ENCODE measurements at regions not wholly inside any gene's neighbourhood (a gene's known extent, or its start where the extent isn't known, plus 50 kb on each side); places are given as distances from the start of the nearest gene placed in this dataset.

- no peak for TF ChIP-seq ZNF462 (CRISPR knock-in tag; IDR thresholded peaks at IDR 0.05)
Measured at GRCh38 chr5:2492476-2492875, 259.0 kb downstream of the IRX2 start (continued).

GRCh38 chr5:2491846-2492245, 259.6 kb downstream of the IRX2 start:
- Mint-ChIP-seq H3K9me3 (peaks cover 18% of the 10 kb centered on the region), H3K4me1 (no peaks in the 10 kb centered on the region), H3K27ac (no peak overlapping the region), H3K4me3 (no peak overlapping the region), H3K36me3 (ENCODE audit: low read depth) (peaks cover 3% of the 10 kb centered on the region; the same call in 1 of the 3 replicates), H3K27me3 (ENCODE audit: insufficient read depth, low read depth, poor library complexity) (no peaks in the 10 kb centered on the region)
- no peak for ATAC-seq
- H3K9me2 ChIP-seq (ENCODE audit: insufficient read depth), result no peaks in the 10 kb centered on the region
- no peaks in the 10 kb centered on the region for H3K36me3 ChIP-seq (ENCODE audit: insufficient read depth)
- no peak overlapping the region for H3K4me3 ChIP-seq
- H3K79me2 ChIP-seq (replicated peaks; ENCODE audit: insufficient read depth), result no peaks in the 10 kb centered on the region
- H2AFZ ChIP-seq, result no peak overlapping the region
- H3K4me2 ChIP-seq, result no peak overlapping the region
- no peak for DNase-seq (ENCODE audit: low spot score)
- H3K4me1 ChIP-seq (ENCODE audit: insufficient read depth), result no peaks in the 10 kb centered on the region
- no peaks in the 10 kb centered on the region for H3F3A ChIP-seq (replicated peaks; ENCODE audit: low read depth)
- no peaks in the 10 kb centered on the region for H4K20me1 ChIP-seq (replicated peaks; ENCODE audit: insufficient read depth)
- H3K27ac ChIP-seq (ENCODE audit: low read depth), result no peak overlapping the region
- H3K27me3 ChIP-seq (ENCODE audit: insufficient read depth), result no peaks in the 10 kb centered on the region
- no peak for TF ChIP-seq STAT1 (IDR thresholded peaks at IDR 0.05; ENCODE audit: unreplicated experiment)
- TF ChIP-seq EZH2phosphoT487 (IDR thresholded peaks at IDR 0.05; ENCODE audit: unreplicated experiment), result no peak
- no peak for TF ChIP-seq REST (IDR thresholded peaks at IDR 0.05; ENCODE audit: unreplicated experiment)
- TF ChIP-seq NANOG (IDR thresholded peaks at IDR 0.05; ENCODE audit: borderline replicate concordance), result no peak
- no peak for TF ChIP-seq JUNB (IDR thresholded peaks at IDR 0.05; ENCODE audit: unreplicated experiment)
- no peak for TF ChIP-seq EZH2 (IDR thresholded peaks at IDR 0.05; ENCODE audit: low read depth, unreplicated experiment)
- TF ChIP-seq CTCF (conservative IDR thresholded peaks at IDR 0.05; ENCODE audit: low read depth in 2 of 2), result no peak
- TF ChIP-seq ETS1 (IDR thresholded peaks at IDR 0.05), result no peak
- TF ChIP-seq ZNF331 (CRISPR knock-in tag; IDR thresholded peaks at IDR 0.05; ENCODE audit: low read depth), result no peak

All from GM23338 (cell line).